ENCODE measurements at regions not wholly inside any gene's neighbourhood (a gene's known extent, or its start where the extent isn't known, plus 50 kb on each side); places are given as distances from the start of the nearest gene placed in this dataset.
"Not testable (repeated sequence)": the region's sequence is repeated elsewhere in the genome, so short reads cannot be mapped to it uniquely, and the experiment has no call there.

DNA sequence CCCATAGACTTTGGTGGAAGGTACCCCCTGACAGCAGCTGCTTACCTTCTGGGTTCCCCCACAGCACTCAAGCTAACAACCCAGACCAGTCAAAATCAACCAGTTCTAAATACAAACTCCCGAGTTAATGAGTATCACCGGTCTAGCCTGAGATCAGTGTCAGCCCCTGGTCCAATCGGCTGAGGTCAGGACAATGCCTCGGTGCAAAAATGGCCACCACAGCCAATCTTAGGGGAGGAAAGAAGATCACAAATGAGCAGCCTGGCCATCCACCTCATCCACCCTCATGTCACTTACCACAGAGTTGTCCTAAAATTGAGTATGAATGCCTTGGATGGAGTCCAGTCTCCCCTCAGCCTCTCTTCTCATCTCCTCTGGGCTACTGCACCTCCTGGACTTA is 128.5 kb downstream of the PHETA1 start:
- TF ChIP-seq, protein P1, sequence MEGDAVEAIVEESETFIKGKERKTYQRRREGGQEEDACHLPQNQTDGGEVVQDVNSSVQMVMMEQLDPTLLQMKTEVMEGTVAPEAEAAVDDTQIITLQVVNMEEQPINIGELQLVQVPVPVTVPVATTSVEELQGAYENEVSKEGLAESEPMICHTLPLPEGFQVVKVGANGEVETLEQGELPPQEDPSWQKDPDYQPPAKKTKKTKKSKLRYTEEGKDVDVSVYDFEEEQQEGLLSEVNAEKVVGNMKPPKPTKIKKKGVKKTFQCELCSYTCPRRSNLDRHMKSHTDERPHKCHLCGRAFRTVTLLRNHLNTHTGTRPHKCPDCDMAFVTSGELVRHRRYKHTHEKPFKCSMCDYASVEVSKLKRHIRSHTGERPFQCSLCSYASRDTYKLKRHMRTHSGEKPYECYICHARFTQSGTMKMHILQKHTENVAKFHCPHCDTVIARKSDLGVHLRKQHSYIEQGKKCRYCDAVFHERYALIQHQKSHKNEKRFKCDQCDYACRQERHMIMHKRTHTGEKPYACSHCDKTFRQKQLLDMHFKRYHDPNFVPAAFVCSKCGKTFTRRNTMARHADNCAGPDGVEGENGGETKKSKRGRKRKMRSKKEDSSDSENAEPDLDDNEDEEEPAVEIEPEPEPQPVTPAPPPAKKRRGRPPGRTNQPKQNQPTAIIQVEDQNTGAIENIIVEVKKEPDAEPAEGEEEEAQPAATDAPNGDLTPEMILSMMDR (conservative IDR thresholded peaks at IDR 0.05; ENCODE audit: low read depth): no peak
- ChIA-PET CTCF (interaction anchor here (0.7 kb wide), 1 partner anchor 17 kb away, joined by 4 read pairs; no protein-coding TSS in a partner anchor), POLR2A (ENCODE audit: low non-redundant PET) (no interaction called here)

DNA sequence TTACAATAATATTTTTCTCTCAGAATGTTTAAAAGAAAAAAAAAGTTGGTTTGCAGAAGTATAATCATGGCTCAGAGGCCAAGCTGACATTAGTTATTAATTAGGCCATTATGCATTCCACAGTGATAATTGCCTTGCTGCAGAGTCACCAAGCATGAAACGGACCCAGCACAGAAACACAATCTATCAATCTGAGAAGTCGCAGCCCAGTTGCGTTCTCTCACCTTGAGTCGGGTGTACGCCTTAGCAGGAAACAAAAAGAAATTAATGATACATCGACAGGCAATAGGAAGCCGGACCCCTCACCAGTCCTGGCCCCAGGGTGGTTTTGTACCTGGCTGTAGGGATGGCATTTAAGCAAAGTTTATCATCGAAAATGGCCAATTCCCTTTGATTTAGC is 129.7 kb downstream of the PHETA1 start:
- ChIA-PET POLR2A (ENCODE audit: low non-redundant PET) (no interaction called here), CTCF (no interaction called here)
- TF ChIP-seq, protein P1 (conservative IDR thresholded peaks at IDR 0.05; ENCODE audit: low read depth): no peak

More for the DNA sequence above, 128.5 kb downstream of the PHETA1 start:
- no peak overlapping the region for H3K27ac ChIP-seq
- no peak for DNase-seq (ENCODE audit: low spot score)

DNA sequence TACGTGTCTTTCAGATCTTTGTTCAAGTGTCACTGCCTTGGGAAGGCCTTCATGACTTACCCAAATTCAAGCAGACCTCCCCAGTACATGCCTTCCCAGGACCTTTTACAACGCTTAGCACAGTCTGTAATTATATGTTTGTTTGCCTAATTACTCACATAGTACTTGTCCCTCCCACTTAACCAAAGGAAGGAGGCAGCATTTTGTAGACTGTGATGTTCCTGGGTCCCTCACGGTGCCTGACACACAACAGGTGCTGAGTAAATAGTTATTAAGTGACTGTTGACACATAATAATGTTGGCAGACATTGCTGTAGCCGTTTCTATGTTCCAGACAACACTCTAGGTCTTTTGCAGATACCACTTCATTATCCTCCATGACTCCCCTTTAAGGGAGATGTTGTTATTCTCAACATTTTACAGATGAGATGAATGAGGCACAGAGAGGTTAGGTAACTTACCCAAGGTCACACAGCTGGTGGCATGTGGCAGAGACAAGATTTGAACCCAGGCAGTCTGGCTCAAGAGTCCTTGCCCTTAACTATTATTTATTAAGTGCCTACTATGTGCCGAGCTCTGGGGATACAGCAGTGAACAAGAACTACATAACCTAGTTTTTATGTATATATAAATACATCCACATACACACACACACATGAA is 130.7 kb downstream of the PHETA1 start:
- TF ChIP-seq, protein P1 (conservative IDR thresholded peaks at IDR 0.05; ENCODE audit: low read depth): no peak
- no peak overlapping the region for H3K27ac ChIP-seq
- CTCF ChIA-PET: no interaction called here
- no peak for DNase-seq (ENCODE audit: low spot score)
- POLR2A ChIA-PET (ENCODE audit: low non-redundant PET): no interaction called here

More for the DNA sequence above, 129.7 kb downstream of the PHETA1 start:
- no peak overlapping the region for H3K27ac ChIP-seq
- DNase-seq (ENCODE audit: low spot score): no peak

DNA sequence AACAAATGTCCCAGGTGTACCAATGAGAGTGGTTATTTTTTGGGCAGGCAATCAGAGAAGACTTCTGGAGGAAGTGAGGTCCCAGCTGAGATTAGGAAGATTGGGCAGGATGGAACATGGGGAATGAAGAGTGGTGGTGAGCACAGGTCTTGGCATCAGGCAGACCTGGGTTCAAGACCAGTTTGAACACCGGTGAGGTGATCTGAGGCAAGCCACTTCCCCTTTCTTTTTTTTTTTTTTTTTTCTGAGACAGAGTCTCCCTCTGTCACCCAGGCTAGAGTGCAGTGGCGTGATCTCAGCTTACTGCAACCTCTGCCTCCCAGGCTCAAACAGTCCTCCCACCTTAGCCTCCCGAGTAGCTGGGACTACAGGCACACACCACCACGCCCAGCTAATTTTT is 134.4 kb downstream of the PHETA1 start:
- H3K27ac ChIP-seq; POLR2A ChIA-PET (ENCODE audit: low non-redundant PET); CTCF ChIA-PET; DNase-seq (ENCODE audit: low spot score): not testable (repeated sequence)

DNA sequence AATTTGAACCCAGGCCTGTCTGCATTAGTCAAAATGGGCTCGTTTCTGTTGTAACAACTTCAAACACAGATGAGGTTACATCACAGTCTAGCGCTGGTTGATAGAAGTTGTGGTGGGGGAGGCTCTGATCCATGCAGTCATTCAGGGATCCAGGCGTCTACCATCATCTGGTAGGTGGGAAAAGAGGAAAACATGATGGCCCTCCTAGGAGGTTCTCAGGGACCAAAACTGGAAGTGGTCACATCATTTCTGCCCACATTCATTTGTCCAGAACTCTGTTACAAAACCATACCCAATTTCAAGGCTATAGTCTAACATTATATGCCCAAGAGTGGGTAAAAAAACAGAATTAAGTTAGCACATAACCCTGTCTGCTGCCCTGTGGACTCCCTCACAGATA is 135.1 kb downstream of the PHETA1 start:
- DNase-seq (ENCODE audit: low spot score): no peak
- TF ChIP-seq, protein P1 (conservative IDR thresholded peaks at IDR 0.05; ENCODE audit: low read depth): no peak
- ChIA-PET CTCF (no interaction called here), POLR2A (ENCODE audit: low non-redundant PET) (no interaction called here)
- H3K27ac ChIP-seq: no peak overlapping the region

DNA sequence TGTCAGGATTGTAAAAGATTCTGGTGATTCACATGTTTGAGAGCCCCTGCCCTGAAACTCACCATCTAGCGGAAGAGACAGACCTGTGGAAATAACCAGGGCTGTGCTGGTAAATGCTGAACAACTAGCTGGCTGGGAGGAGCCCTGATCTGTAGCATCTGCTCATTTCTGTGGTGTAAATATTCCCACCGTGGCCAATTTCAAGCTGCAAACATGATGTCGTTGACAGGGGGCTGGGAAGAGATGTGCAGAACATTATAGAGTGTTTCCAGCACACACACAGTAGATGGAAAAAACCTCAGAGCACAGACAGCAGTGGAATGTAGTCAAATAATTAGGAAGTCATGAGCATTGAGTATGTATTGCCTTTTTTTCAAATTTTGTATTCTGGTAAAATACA is 138.2 kb downstream of the PHETA1 start:
- DNase-seq (ENCODE audit: low spot score): no peak
- no peak overlapping the region for H3K27ac ChIP-seq
- ChIA-PET CTCF (no interaction called here), POLR2A (ENCODE audit: low non-redundant PET) (no interaction called here)
- TF ChIP-seq, protein P1 (conservative IDR thresholded peaks at IDR 0.05; ENCODE audit: low read depth): no peak

DNA sequence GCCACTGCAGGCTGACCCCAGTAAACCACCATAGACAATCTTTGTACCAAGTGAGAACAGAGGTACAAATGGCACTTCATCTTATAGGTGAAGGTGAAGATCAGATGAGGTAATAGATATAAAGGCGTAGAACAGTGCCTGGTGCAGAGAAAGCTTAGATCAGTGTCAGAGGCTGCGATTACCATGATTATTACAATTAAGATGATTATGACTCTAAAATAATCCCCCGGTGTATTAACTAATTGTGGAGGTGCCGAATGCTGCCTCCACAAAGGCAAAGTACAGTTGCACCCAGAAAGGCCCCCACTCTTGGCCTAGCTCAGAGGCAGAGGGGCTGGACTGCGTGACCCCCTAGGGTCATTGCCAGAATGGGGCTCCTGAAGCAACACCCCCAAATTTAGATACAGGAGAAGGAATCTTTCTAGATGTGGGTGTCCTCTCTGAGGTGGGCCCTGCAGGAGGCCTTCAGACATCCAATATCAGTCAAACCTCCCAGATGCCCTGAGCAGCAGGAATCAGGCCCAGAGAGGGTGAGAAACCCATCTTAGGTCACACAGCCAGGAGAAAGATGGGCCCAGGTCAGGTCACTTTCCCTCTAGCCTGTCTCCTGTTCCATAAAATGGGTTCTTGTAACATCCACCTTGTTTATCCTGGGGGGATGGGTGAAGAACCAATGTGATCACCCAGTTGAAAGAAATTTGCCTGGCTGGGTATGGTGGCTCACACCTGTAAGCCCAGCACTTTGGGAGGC is 139.8 kb downstream of the PHETA1 start:
- no peak for DNase-seq (ENCODE audit: low spot score)
- TF ChIP-seq, protein P1 (conservative IDR thresholded peaks at IDR 0.05; ENCODE audit: low read depth): no peak
- no peak overlapping the region for H3K27ac ChIP-seq
- CTCF ChIA-PET: no interaction called here
- POLR2A ChIA-PET (ENCODE audit: low non-redundant PET): no interaction called here

All from RWPE1 (cell line).